CD4-positive, alpha-beta memory T cell (primary cell): ENCODE measurements at regions not wholly inside any gene's neighbourhood (a gene's known extent, or its start where the extent isn't known, plus 50 kb on each side); places are given as distances from the start of the nearest gene placed in this dataset.
A peak's percentile ranks its signal among the peaks of the same experiment; 100 is the strongest.

ENCODE experiments used
- CTCF ChIA-PET: fragments of 350-600 bp; sonication (Branson Sonifier 250); formaldehyde crosslinking; loops from one replicate; lab custom pipeline; 2021; ENCODE audit warnings: inconsistent platforms; ENCODE audit not compliant: partially characterized antibody; lab: Charles Lee
- POLR2A ChIA-PET: fragments of 350-600 bp; sonication (Branson Sonifier 250); formaldehyde crosslinking; loops from one replicate; lab custom pipeline; 2021; ENCODE audit not compliant: partially characterized antibody; lab: Charles Lee
- DNase-seq, 5 donors: peaks; one replicate each; pipeline versions ENCODE4 v3.0.0 to v3.0.0-alpha.2; 2020 to 2022; ENCODE audit warnings: mixed read lengths in 1 of 5
- H3K27ac ChIP-seq: one replicate; pipeline ENCODE4 v1.7.0; 2013; ENCODE audit warnings: low read depth, low read length
- H3K27me3 ChIP-seq: 2 replicates; pipeline ENCODE4 v1.7.0; 2013; ENCODE audit warnings: mild to moderate bottlenecking, low read length, moderate library complexity; ENCODE audit not compliant: insufficient read depth
- H3K36me3 ChIP-seq: 2 replicates; pipeline ENCODE4 v1.7.0; 2013; ENCODE audit warnings: mild to moderate bottlenecking, low read length, moderate library complexity; ENCODE audit not compliant: insufficient read depth
- H3K4me1 ChIP-seq: 2 replicates; pipeline ENCODE4 v1.7.0; 2013; ENCODE audit warnings: mild to moderate bottlenecking, low read length, moderate library complexity; ENCODE audit not compliant: insufficient read depth
- H3K4me3 ChIP-seq, 2 donors: one replicate each; pipeline ENCODE4 v1.7.0; 2013; ENCODE audit warnings: low read length in 2 of 2, mild to moderate bottlenecking in 1 of 2
- H3K9me3 ChIP-seq, 2 donors: one replicate each; pipeline ENCODE4 v1.7.0; 2013; ENCODE audit warnings: low read length in 2 of 2, control low read depth in 1 of 2; ENCODE audit not compliant: control insufficient read depth in 1 of 2
- H3K27ac Mint-ChIP-seq, 7 donors: one replicate each; pipeline ENCODE4 v1.8.0; 2020 to 2021; ENCODE audit warnings: mixed read lengths in 7 of 7, mild to moderate bottlenecking in 6 of 7, inconsistent platforms in 3 of 7, moderate library complexity in 3 of 7
- H3K27me3 Mint-ChIP-seq, 2 donors: one replicate each; pipeline ENCODE4 v1.8.0; 2020 to 2021; ENCODE audit warnings: mixed read lengths in 2 of 2
- H3K36me3 Mint-ChIP-seq, 2 donors: one replicate each; pipeline ENCODE4 v1.8.0; 2020 to 2021; ENCODE audit warnings: mixed read lengths in 2 of 2, inconsistent platforms in 1 of 2, mild to moderate bottlenecking in 1 of 2
- H3K4me1 Mint-ChIP-seq, 4 donors: one replicate each; pipeline ENCODE4 v1.8.0; 2020 to 2021; ENCODE audit warnings: mixed read lengths in 4 of 4, mild to moderate bottlenecking in 1 of 4
- H3K4me3 Mint-ChIP-seq, 8 donors: one replicate each; pipeline ENCODE4 v1.8.0; 2020 to 2021; ENCODE audit warnings: mixed read lengths in 8 of 8, mild to moderate bottlenecking in 7 of 8, moderate library complexity in 6 of 8, inconsistent platforms in 3 of 8
- H3K9me3 Mint-ChIP-seq, 8 donors: one replicate each; pipeline ENCODE4 v1.8.0; 2020 to 2021; ENCODE audit warnings: mixed read lengths in 8 of 8, mild to moderate bottlenecking in 5 of 8, inconsistent platforms in 3 of 8, moderate library complexity in 1 of 8
- intact Hi-C: fragments of 100-400 bp; cut with micrococcal nuclease; formaldehyde crosslinking; loops from one replicate; pipeline ENCODE4 v1.15.1; 2023

GRCh38 chr1:25056536-25056935 lies 126.5 kb upstream of the RUNX3 start:
- CTCF ChIA-PET, result interaction anchor here (1.0 kb wide), 1 partner anchor 43 kb away, joined by 3 read pairs; no protein-coding TSS in a partner anchor
- no peaks in the 10 kb centered on the region for H3K36me3 Mint-ChIP-seq
- POLR2A ChIA-PET, result no interaction called here

DNA sequence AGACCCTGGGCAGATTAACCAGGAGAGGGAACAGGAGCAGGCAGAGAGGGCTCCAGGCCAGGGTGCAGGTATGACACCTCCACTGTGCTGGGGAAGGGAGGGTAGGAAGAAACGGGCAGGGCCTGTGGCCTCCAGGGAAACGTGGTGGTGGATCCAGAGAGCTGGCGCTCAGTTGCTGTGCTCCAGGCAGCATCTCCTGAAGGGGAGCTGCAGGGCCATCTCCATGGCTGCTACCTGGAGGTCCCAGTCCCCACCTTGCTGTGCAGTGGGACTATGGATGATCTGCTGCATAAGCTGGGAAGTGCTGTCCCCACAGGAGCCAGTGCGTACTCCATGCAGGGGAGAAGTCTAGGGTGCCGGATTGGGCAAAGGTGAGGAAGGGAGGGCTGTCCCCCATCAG lies 125.9 kb upstream of the RUNX3 start:
- CTCF ChIA-PET, result no interaction called here
- no peaks in the 10 kb centered on the region for H3K36me3 Mint-ChIP-seq
- Histone ChIP-seq H3K36me3 (no peaks in the 10 kb centered on the region), H3K4me3 (no peak overlapping the region), H3K27me3 (no peaks in the 10 kb centered on the region), H3K27ac (no peak overlapping the region), H3K4me1 (no peaks in the 10 kb centered on the region), H3K9me3 (no peaks in the 10 kb centered on the region)
- POLR2A ChIA-PET, result no interaction called here
- intact Hi-C loops, result no loop called here
- H3K27ac Mint-ChIP-seq, result peak overlapping the region in 2 of 7 donors; percentile 8 to 24
- no peak overlapping the region for H3K4me3 Mint-ChIP-seq
- no peaks in the 10 kb centered on the region for H3K9me3 Mint-ChIP-seq
- H3K27me3 Mint-ChIP-seq, result peaks cover 13 to 16% of the 10 kb centered on the region in 2 donors
- H3K4me1 Mint-ChIP-seq, result peaks cover 0 to 3% (median 0%) of the 10 kb centered on the region in 4 donors
- no peak for DNase-seq

More at GRCh38 chr1:25056536-25056935, 126.5 kb upstream of the RUNX3 start:
- Histone ChIP-seq H3K36me3 (no peaks in the 10 kb centered on the region), H3K4me1 (no peaks in the 10 kb centered on the region), H3K9me3 (no peaks in the 10 kb centered on the region), H3K27ac (no peak overlapping the region), H3K27me3 (no peaks in the 10 kb centered on the region), H3K4me3 (no peak overlapping the region)
- peaks cover 13 to 16% of the 10 kb centered on the region in 2 donors for H3K27me3 Mint-ChIP-seq
- H3K4me1 Mint-ChIP-seq, result peaks cover 0 to 3% (median 0%) of the 10 kb centered on the region in 4 donors
- no peak overlapping the region for H3K27ac Mint-ChIP-seq
- no peaks in the 10 kb centered on the region for H3K9me3 Mint-ChIP-seq
- intact Hi-C loops, result no loop called here
- no peak for DNase-seq
- no peak overlapping the region for H3K4me3 Mint-ChIP-seq

- DNase-seq, result no peak
- Mint-ChIP-seq H3K27me3 (peaks cover 15 to 16% of the 10 kb centered on the region in 2 donors), H3K36me3 (no peaks in the 10 kb centered on the region), H3K4me1 (peaks cover 0 to 3% (median 0%) of the 10 kb centered on the region in 4 donors), H3K4me3 (no peak overlapping the region), H3K27ac (no peak overlapping the region), H3K9me3 (no peaks in the 10 kb centered on the region)
- H3K4me3 ChIP-seq, result no peak overlapping the region
- CTCF ChIA-PET, result no interaction called here
- no peak overlapping the region for H3K27ac ChIP-seq
- POLR2A ChIA-PET, result no interaction called here
- no peaks in the 10 kb centered on the region for H3K4me1 ChIP-seq
- no peaks in the 10 kb centered on the region for H3K9me3 ChIP-seq
- H3K27me3 ChIP-seq, result no peaks in the 10 kb centered on the region
- intact Hi-C loops, result no loop called here
- no peaks in the 10 kb centered on the region for H3K36me3 ChIP-seq
These were observed 125.3 kb upstream of the RUNX3 start for GRCh38 chr1:25055324-25055780.

GRCh38 chr1:25054526-25055323 lies 124.6 kb upstream of the RUNX3 start:
- CTCF ChIA-PET, result no interaction called here

GRCh38 chr1:25053576-25054250 lies 123.6 kb upstream of the RUNX3 start:
- intact Hi-C loops, result no loop called here
- no peaks in the 10 kb centered on the region for H3K36me3 Mint-ChIP-seq
- H3K27ac Mint-ChIP-seq, result peak overlapping the region in 2 of 7 donors; percentile 24 to 35
- H3K36me3 ChIP-seq, result no peaks in the 10 kb centered on the region
- peaks cover 15 to 18% of the 10 kb centered on the region in 2 donors for H3K27me3 Mint-ChIP-seq
- no peak for DNase-seq
- H3K27me3 ChIP-seq, result no peaks in the 10 kb centered on the region
- H3K4me3 Mint-ChIP-seq, result no peak overlapping the region
- H3K9me3 ChIP-seq, result no peaks in the 10 kb centered on the region
- no peak overlapping the region for H3K4me3 ChIP-seq
- H3K4me1 Mint-ChIP-seq, result peaks cover 0 to 3% (median 0%) of the 10 kb centered on the region in 4 donors
- no peaks in the 10 kb centered on the region for H3K9me3 Mint-ChIP-seq
- ChIA-PET CTCF (no interaction called here), POLR2A (no interaction called here)
- H3K27ac ChIP-seq, result no peak overlapping the region
- no peaks in the 10 kb centered on the region for H3K4me1 ChIP-seq

More at GRCh38 chr1:25054526-25055323, 124.6 kb upstream of the RUNX3 start:
- Mint-ChIP-seq H3K27me3 (peaks cover 15 to 16% of the 10 kb centered on the region in 2 donors), H3K4me1 (peaks cover 0 to 3% (median 0%) of the 10 kb centered on the region in 4 donors), H3K36me3 (no peaks in the 10 kb centered on the region), H3K27ac (peak overlapping the region in 2 of 7 donors; percentile 17 to 26), H3K9me3 (no peaks in the 10 kb centered on the region), H3K4me3 (no peak overlapping the region)
- DNase-seq, result no peak
- intact Hi-C loops, result no loop called here
- Histone ChIP-seq H3K27me3 (no peaks in the 10 kb centered on the region), H3K9me3 (no peaks in the 10 kb centered on the region), H3K4me1 (no peaks in the 10 kb centered on the region), H3K36me3 (no peaks in the 10 kb centered on the region), H3K4me3 (no peak overlapping the region), H3K27ac (no peak overlapping the region)
- POLR2A ChIA-PET, result no interaction called here

- H3K27me3 ChIP-seq, result no peaks in the 10 kb centered on the region
- H3K36me3 ChIP-seq, result no peaks in the 10 kb centered on the region
- H3K4me1 Mint-ChIP-seq, result peaks cover 0 to 3% (median 0%) of the 10 kb centered on the region in 4 donors
- peaks cover 8 to 18% of the 10 kb centered on the region in 2 donors for H3K27me3 Mint-ChIP-seq
- intact Hi-C loops, result no loop called here
- H3K9me3 Mint-ChIP-seq, result no peaks in the 10 kb centered on the region
- no peak overlapping the region for H3K27ac Mint-ChIP-seq
- no peaks in the 10 kb centered on the region for H3K9me3 ChIP-seq
- DNase-seq, result no peak
- no peaks in the 10 kb centered on the region for H3K4me1 ChIP-seq
- H3K4me3 Mint-ChIP-seq, result no peak overlapping the region
- H3K4me3 ChIP-seq, result no peak overlapping the region
- H3K36me3 Mint-ChIP-seq, result no peaks in the 10 kb centered on the region
- no peak overlapping the region for H3K27ac ChIP-seq
- ChIA-PET POLR2A (no interaction called here), CTCF (no interaction called here)
These were observed 121.8 kb upstream of the RUNX3 start for GRCh38 chr1:25051906-25052305.

- Histone ChIP-seq H3K36me3 (no peaks in the 10 kb centered on the region), H3K4me1 (no peaks in the 10 kb centered on the region), H3K9me3 (no peaks in the 10 kb centered on the region), H3K27me3 (no peaks in the 10 kb centered on the region), H3K27ac (no peak overlapping the region), H3K4me3 (no peak overlapping the region)
- ChIA-PET POLR2A (no interaction called here), CTCF (no interaction called here)
- Mint-ChIP-seq H3K4me3 (no peak overlapping the region), H3K36me3 (no peaks in the 10 kb centered on the region), H3K4me1 (peaks cover 0 to 3% (median 0%) of the 10 kb centered on the region in 4 donors), H3K27ac (no peak overlapping the region), H3K27me3 (peaks cover 8 to 18% of the 10 kb centered on the region in 2 donors), H3K9me3 (no peaks in the 10 kb centered on the region)
- intact Hi-C loops, result no loop called here
- no peak for DNase-seq
These were observed 121.4 kb upstream of the RUNX3 start for GRCh38 chr1:25051504-25051903.
